ENCODE measurements at regions not wholly inside any gene's neighbourhood (a gene's known extent, or its start where the extent isn't known, plus 50 kb on each side); places are given as distances from the start of the nearest gene placed in this dataset.

- no peak overlapping the region for H3K4me3 ChIP-seq (ENCODE audit: low read length)
- H3K56ac ChIP-seq (ENCODE audit: low read length) = no peak overlapping the region
- H3K9ac ChIP-seq (ENCODE audit: low read length) = no peak overlapping the region
- H2BK5ac ChIP-seq (ENCODE audit: low read length) = no peak overlapping the region
- H4K8ac ChIP-seq (ENCODE audit: low read depth, low read length) = no peak overlapping the region
- no peak overlapping the region for H2BK15ac ChIP-seq (replicated peaks; ENCODE audit: low read depth)
- no CpG with 5 or more reads among the region's 4 CpGs for WGBS (ENCODE audit: extremely low coverage, insufficient coverage, low lambda C conversion rate)
- H3K27ac ChIP-seq (ENCODE audit: low read depth, low read length) = no peak overlapping the region
- no peak for DNase-seq
- H3K4me2 ChIP-seq (ENCODE audit: low read length) = no peak overlapping the region
- no peak overlapping the region for H2BK120ac ChIP-seq (ENCODE audit: low read depth, low read length)
- no peaks in the 10 kb centered on the region for H3K79me1 ChIP-seq (ENCODE audit: low read length)
- H3K4me1 ChIP-seq (ENCODE audit: control insufficient read depth, low read depth, low read length) = no peaks in the 10 kb centered on the region
- H3K4ac ChIP-seq (ENCODE audit: low read depth, low read length) = no peak overlapping the region
- no peak overlapping the region for H3K18ac ChIP-seq (ENCODE audit: low read length)
- H3K27me3 ChIP-seq (ENCODE audit: insufficient read depth, low read length, poor library complexity) = no peaks in the 10 kb centered on the region
- H3K79me2 ChIP-seq (ENCODE audit: control insufficient read depth, insufficient read depth, low read length) = no peaks in the 10 kb centered on the region
- no peak overlapping the region for H3K23ac ChIP-seq (ENCODE audit: low read length)
- no peaks in the 10 kb centered on the region for H3K36me3 ChIP-seq (ENCODE audit: control insufficient read depth, insufficient read depth, low read length)
- no peak overlapping the region for H4K5ac ChIP-seq (ENCODE audit: low read length)
- no peak overlapping the region for H2AK5ac ChIP-seq (ENCODE audit: low read length)
Measured at GRCh38 chr3:30962493-30962892, 68.0 kb upstream of the GADL1 start.

GRCh38 chr3:30963223-30963722 is 68.8 kb upstream of the GADL1 start:
- Histone ChIP-seq H2BK15ac (replicated peaks; ENCODE audit: low read depth) (no peak overlapping the region), H2AK5ac (ENCODE audit: low read length) (no peak overlapping the region), H3K36me3 (ENCODE audit: control insufficient read depth, insufficient read depth, low read length) (no peaks in the 10 kb centered on the region), H4K8ac (ENCODE audit: low read depth, low read length) (no peak overlapping the region), H3K23ac (ENCODE audit: low read length) (no peak overlapping the region), H2BK120ac (ENCODE audit: low read depth, low read length) (no peak overlapping the region), H3K56ac (ENCODE audit: low read length) (no peak overlapping the region), H3K9ac (ENCODE audit: low read length) (no peak overlapping the region), H3K4me1 (ENCODE audit: control insufficient read depth, low read depth, low read length) (no peaks in the 10 kb centered on the region), H3K18ac (ENCODE audit: low read length) (no peak overlapping the region), H3K4me2 (ENCODE audit: low read length) (no peak overlapping the region), H3K4ac (ENCODE audit: low read depth, low read length) (no peak overlapping the region), H3K4me3 (ENCODE audit: low read length) (no peak overlapping the region), H3K27me3 (ENCODE audit: insufficient read depth, low read length, poor library complexity) (no peaks in the 10 kb centered on the region), H3K27ac (ENCODE audit: low read depth, low read length) (no peak overlapping the region), H3K79me2 (ENCODE audit: control insufficient read depth, insufficient read depth, low read length) (no peaks in the 10 kb centered on the region), H2BK5ac (ENCODE audit: low read length) (no peak overlapping the region), H3K79me1 (ENCODE audit: low read length) (no peaks in the 10 kb centered on the region), H4K5ac (ENCODE audit: low read length) (no peak overlapping the region)
- no peak for DNase-seq

- Histone ChIP-seq H3K9ac (ENCODE audit: low read length) (no peak overlapping the region), H4K8ac (ENCODE audit: low read depth, low read length) (no peak overlapping the region), H3K79me1 (ENCODE audit: low read length) (no peaks in the 10 kb centered on the region), H3K23ac (ENCODE audit: low read length) (no peak overlapping the region), H2BK120ac (ENCODE audit: low read depth, low read length) (no peak overlapping the region), H2BK15ac (replicated peaks; ENCODE audit: low read depth) (no peak overlapping the region), H3K4ac (ENCODE audit: low read depth, low read length) (no peak overlapping the region), H3K4me2 (ENCODE audit: low read length) (no peak overlapping the region), H2BK5ac (ENCODE audit: low read length) (no peak overlapping the region), H3K18ac (ENCODE audit: low read length) (no peak overlapping the region), H4K5ac (ENCODE audit: low read length) (no peak overlapping the region), H3K27me3 (ENCODE audit: insufficient read depth, low read length, poor library complexity) (no peaks in the 10 kb centered on the region), H3K79me2 (ENCODE audit: control insufficient read depth, insufficient read depth, low read length) (no peaks in the 10 kb centered on the region), H3K27ac (ENCODE audit: low read depth, low read length) (no peak overlapping the region), H3K36me3 (ENCODE audit: control insufficient read depth, insufficient read depth, low read length) (no peaks in the 10 kb centered on the region), H3K4me3 (ENCODE audit: low read length) (no peak overlapping the region), H3K56ac (ENCODE audit: low read length) (no peak overlapping the region), H3K4me1 (ENCODE audit: control insufficient read depth, low read depth, low read length) (no peaks in the 10 kb centered on the region), H2AK5ac (ENCODE audit: low read length) (no peak overlapping the region)
- no peak for DNase-seq
Measured at GRCh38 chr3:30964612-30965011, 70.2 kb upstream of the GADL1 start.

- no peak overlapping the region for H3K4ac ChIP-seq (ENCODE audit: low read depth, low read length)
- H3K56ac ChIP-seq (ENCODE audit: low read length) = no peak overlapping the region
- H3K4me3 ChIP-seq (ENCODE audit: low read length) = no peak overlapping the region
- H3K9ac ChIP-seq (ENCODE audit: low read length) = no peak overlapping the region
- H2AK5ac ChIP-seq (ENCODE audit: low read length) = no peak overlapping the region
- no peak overlapping the region for H4K8ac ChIP-seq (ENCODE audit: low read depth, low read length)
- no peaks in the 10 kb centered on the region for H3K36me3 ChIP-seq (ENCODE audit: control insufficient read depth, insufficient read depth, low read length)
- H3K4me1 ChIP-seq (ENCODE audit: control insufficient read depth, low read depth, low read length) = no peaks in the 10 kb centered on the region
- H3K27me3 ChIP-seq (ENCODE audit: insufficient read depth, low read length, poor library complexity) = no peaks in the 10 kb centered on the region
- no peak overlapping the region for H3K18ac ChIP-seq (ENCODE audit: low read length)
- H3K79me1 ChIP-seq (ENCODE audit: low read length) = no peaks in the 10 kb centered on the region
- H3K27ac ChIP-seq (ENCODE audit: low read depth, low read length) = no peak overlapping the region
- no peak overlapping the region for H2BK120ac ChIP-seq (ENCODE audit: low read depth, low read length)
- no peak overlapping the region for H2BK5ac ChIP-seq (ENCODE audit: low read length)
- no peak overlapping the region for H2BK15ac ChIP-seq (replicated peaks; ENCODE audit: low read depth)
- H4K5ac ChIP-seq (ENCODE audit: low read length) = no peak overlapping the region
- no CpG with 5 or more reads among the region's 7 CpGs for WGBS (ENCODE audit: extremely low coverage, insufficient coverage, low lambda C conversion rate)
- no peaks in the 10 kb centered on the region for H3K79me2 ChIP-seq (ENCODE audit: control insufficient read depth, insufficient read depth, low read length)
- no peak overlapping the region for H3K23ac ChIP-seq (ENCODE audit: low read length)
- no peak for DNase-seq
- no peak overlapping the region for H3K4me2 ChIP-seq (ENCODE audit: low read length)
Measured at GRCh38 chr3:30966896-30967295, 72.4 kb upstream of the GADL1 start.

- no CpG with 5 or more reads among the region's 2 CpGs for WGBS (ENCODE audit: extremely low coverage, insufficient coverage, low lambda C conversion rate)
- no peak overlapping the region for H4K8ac ChIP-seq (ENCODE audit: low read depth, low read length)
Measured at GRCh38 chr3:30970183-30970582, 75.7 kb upstream of the GADL1 start.

GRCh38 chr3:30972449-30972848 is 78.0 kb upstream of the GADL1 start:
- no peak overlapping the region for H3K4me3 ChIP-seq (ENCODE audit: low read length)
- H4K8ac ChIP-seq (ENCODE audit: low read depth, low read length) = no peak overlapping the region
- H3K23ac ChIP-seq (ENCODE audit: low read length) = no peak overlapping the region
- no peak overlapping the region for H2BK15ac ChIP-seq (replicated peaks; ENCODE audit: low read depth)
- H3K27me3 ChIP-seq (ENCODE audit: insufficient read depth, low read length, poor library complexity) = no peaks in the 10 kb centered on the region
- H3K9ac ChIP-seq (ENCODE audit: low read length) = no peak overlapping the region
- H3K36me3 ChIP-seq (ENCODE audit: control insufficient read depth, insufficient read depth, low read length) = no peaks in the 10 kb centered on the region
- DNase-seq = no peak
- no peaks in the 10 kb centered on the region for H3K79me2 ChIP-seq (ENCODE audit: control insufficient read depth, insufficient read depth, low read length)
- no peak overlapping the region for H3K27ac ChIP-seq (ENCODE audit: low read depth, low read length)
- no peak overlapping the region for H3K18ac ChIP-seq (ENCODE audit: low read length)
- H3K4ac ChIP-seq (ENCODE audit: low read depth, low read length) = no peak overlapping the region
- no peak overlapping the region for H4K5ac ChIP-seq (ENCODE audit: low read length)
- H2BK120ac ChIP-seq (ENCODE audit: low read depth, low read length) = no peak overlapping the region
- H2AK5ac ChIP-seq (ENCODE audit: low read length) = no peak overlapping the region
- H2BK5ac ChIP-seq (ENCODE audit: low read length) = no peak overlapping the region
- WGBS (ENCODE audit: extremely low coverage, insufficient coverage, low lambda C conversion rate) = no CpG with 5 or more reads among the region's 1 CpG
- no peaks in the 10 kb centered on the region for H3K4me1 ChIP-seq (ENCODE audit: control insufficient read depth, low read depth, low read length)
- H3K79me1 ChIP-seq (ENCODE audit: low read length) = no peaks in the 10 kb centered on the region
- H3K56ac ChIP-seq (ENCODE audit: low read length) = no peak overlapping the region
- H3K4me2 ChIP-seq (ENCODE audit: low read length) = no peak overlapping the region

More at GRCh38 chr3:30970183-30970582, 75.7 kb upstream of the GADL1 start:
- Histone ChIP-seq H3K4me3 (ENCODE audit: low read length) (no peak overlapping the region), H2BK120ac (ENCODE audit: low read depth, low read length) (no peak overlapping the region), H2BK5ac (ENCODE audit: low read length) (no peak overlapping the region), H3K36me3 (ENCODE audit: control insufficient read depth, insufficient read depth, low read length) (no peaks in the 10 kb centered on the region), H3K4me2 (ENCODE audit: low read length) (no peak overlapping the region), H3K18ac (ENCODE audit: low read length) (no peak overlapping the region), H2BK15ac (replicated peaks; ENCODE audit: low read depth) (no peak overlapping the region), H3K79me2 (ENCODE audit: control insufficient read depth, insufficient read depth, low read length) (no peaks in the 10 kb centered on the region), H3K23ac (ENCODE audit: low read length) (no peak overlapping the region), H4K5ac (ENCODE audit: low read length) (no peak overlapping the region), H3K27ac (ENCODE audit: low read depth, low read length) (no peak overlapping the region), H3K27me3 (ENCODE audit: insufficient read depth, low read length, poor library complexity) (no peaks in the 10 kb centered on the region), H3K4ac (ENCODE audit: low read depth, low read length) (no peak overlapping the region), H3K9ac (ENCODE audit: low read length) (no peak overlapping the region), H3K56ac (ENCODE audit: low read length) (no peak overlapping the region), H2AK5ac (ENCODE audit: low read length) (no peak overlapping the region), H3K4me1 (ENCODE audit: control insufficient read depth, low read depth, low read length) (no peaks in the 10 kb centered on the region), H3K79me1 (ENCODE audit: low read length) (no peaks in the 10 kb centered on the region)
- DNase-seq = no peak
